GM23338 (cell line): ENCODE measurements at regions not wholly inside any gene's neighbourhood (a gene's known extent, or its start where the extent isn't known, plus 50 kb on each side); places are given as distances from the start of the nearest gene placed in this dataset.

Experiments used
- ATAC-seq: fragments of 200-7000 bp; cut with Tn5 transposase; 3 replicates; pipeline ENCODE4 v1.9.1; 2020
- DNase-seq: peaks from one replicate; pipeline ENCODE4 v3.0.0-alpha.2; 2015; ENCODE audit warnings: low spot score
- H2AFZ ChIP-seq: fragments of 200-600 bp; sonication (generic); 2 replicates; pipeline ENCODE4 v1.8.0; 2016; ENCODE audit warnings: antibody characterized with exemption, mild to moderate bottlenecking, moderate library complexity
- H3F3A ChIP-seq: fragments of 200-600 bp; sonication (generic); replicated peaks from 2 replicates; pipeline ENCODE4 v1.8.0; 2017; ENCODE audit warnings: antibody characterized with exemption, mixed run types, low read depth
- H3K27ac ChIP-seq: fragments of 200-600 bp; sonication (generic); 2 replicates; pipeline ENCODE4 v1.6.1; 2016; ENCODE audit warnings: low read depth
- H3K27me3 ChIP-seq: fragments of 200-600 bp; sonication (generic); 2 replicates; pipeline ENCODE4 v1.8.0; 2016; ENCODE audit warnings: mild to moderate bottlenecking, mixed run types, moderate library complexity; ENCODE audit not compliant: insufficient read depth
- H3K36me3 ChIP-seq: fragments of 200-600 bp; sonication (generic); 2 replicates; pipeline ENCODE4 v1.8.0; 2016; ENCODE audit warnings: mild to moderate bottlenecking; ENCODE audit not compliant: insufficient read depth
- H3K4me1 ChIP-seq: fragments of 200-600 bp; sonication (generic); 2 replicates; pipeline ENCODE4 v1.8.0; 2016; ENCODE audit warnings: mild to moderate bottlenecking, moderate library complexity; ENCODE audit not compliant: insufficient read depth
- H3K4me2 ChIP-seq: fragments of 200-600 bp; sonication (generic); 2 replicates; pipeline ENCODE4 v1.7.1; 2017; ENCODE audit warnings: mixed run types
- H3K4me3 ChIP-seq: fragments of 200-600 bp; sonication (generic); 2 replicates; pipeline ENCODE4 v1.6.1; 2016; ENCODE audit warnings: mixed run types
- H3K79me2 ChIP-seq: fragments of 200-600 bp; sonication (generic); replicated peaks from 2 replicates; pipeline ENCODE4 v1.8.0; 2017; ENCODE audit warnings: mild to moderate bottlenecking; ENCODE audit not compliant: insufficient read depth
- H3K9me2 ChIP-seq: fragments of 200-600 bp; sonication (generic); 2 replicates; pipeline ENCODE4 v1.8.0; 2017; ENCODE audit not compliant: insufficient read depth
- H4K20me1 ChIP-seq: fragments of 200-600 bp; sonication (generic); replicated peaks from 2 replicates; pipeline ENCODE4 v1.8.0; 2017; ENCODE audit warnings: mild to moderate bottlenecking; ENCODE audit not compliant: insufficient read depth
- H3K27ac Mint-ChIP-seq: 2 replicates; pipeline ENCODE4 v1.8.0; 2020; ENCODE audit warnings: inconsistent platforms, mild to moderate bottlenecking, moderate library complexity, mixed read lengths
- H3K27me3 Mint-ChIP-seq: 3 replicates; pipeline ENCODE4 v1.8.0; 2022; ENCODE audit warnings: low read depth, mild to moderate bottlenecking, moderate library complexity, mixed read lengths, inconsistent platforms; ENCODE audit not compliant: insufficient read depth, poor library complexity
- H3K36me3 Mint-ChIP-seq: 3 replicates; pipeline ENCODE4 v1.8.0; 2021; ENCODE audit warnings: low read depth, mild to moderate bottlenecking, inconsistent platforms, moderate library complexity, mixed read lengths
- H3K4me1 Mint-ChIP-seq: 3 replicates; pipeline ENCODE4 v1.8.0; 2020; ENCODE audit warnings: mild to moderate bottlenecking, inconsistent platforms, mixed read lengths
- H3K4me3 Mint-ChIP-seq: 3 replicates; pipeline ENCODE4 v1.8.0; 2021; ENCODE audit warnings: moderate library complexity, mild to moderate bottlenecking, inconsistent platforms, mixed read lengths
- H3K9me3 Mint-ChIP-seq: 3 replicates; pipeline ENCODE4 v1.8.0; 2020; ENCODE audit warnings: moderate library complexity, mild to moderate bottlenecking, inconsistent platforms, mixed read lengths
- EZH2 ChIP-seq: fragments of 200-600 bp; sonication (generic); IDR thresholded peaks from one replicate; pipeline ENCODE4 v1.8.0; 2017; ENCODE audit warnings: antibody characterized with exemption, mild to moderate bottlenecking, low read depth; ENCODE audit not compliant: unreplicated experiment
- JUNB ChIP-seq: IDR thresholded peaks from one replicate; pipeline ENCODE4 v1.6.1; 2016; ENCODE audit warnings: antibody characterized with exemption; ENCODE audit not compliant: unreplicated experiment
- ZNF114 ChIP-seq: fragments of 250-450 bp; sonication (Bioruptor Pico); IDR thresholded peaks from 2 replicates; pipeline ENCODE4 v1.5.0; 2020; ENCODE audit warnings: mild to moderate bottlenecking, moderate library complexity
- TF ChIP-seq, protein P1 (sequence below): IDR thresholded peaks from one replicate; pipeline ENCODE4 v1.6.1; 2018; ENCODE audit warnings: antibody characterized with exemption; ENCODE audit not compliant: unreplicated experiment
- TF ChIP-seq, protein P2 (sequence below), 2 experiments: fragments of 200-600 bp in 1 of 2; sonication (generic) in 1 of 2; conservative IDR thresholded peaks; 2 replicates each; pipeline versions ENCODE4 v1.5.1 to v1.6.1; 2016 to 2017; ENCODE audit warnings: antibody characterized with exemption in 2 of 2, low read depth in 2 of 2, mild to moderate bottlenecking in 2 of 2, moderate library complexity in 1 of 2

DNA sequence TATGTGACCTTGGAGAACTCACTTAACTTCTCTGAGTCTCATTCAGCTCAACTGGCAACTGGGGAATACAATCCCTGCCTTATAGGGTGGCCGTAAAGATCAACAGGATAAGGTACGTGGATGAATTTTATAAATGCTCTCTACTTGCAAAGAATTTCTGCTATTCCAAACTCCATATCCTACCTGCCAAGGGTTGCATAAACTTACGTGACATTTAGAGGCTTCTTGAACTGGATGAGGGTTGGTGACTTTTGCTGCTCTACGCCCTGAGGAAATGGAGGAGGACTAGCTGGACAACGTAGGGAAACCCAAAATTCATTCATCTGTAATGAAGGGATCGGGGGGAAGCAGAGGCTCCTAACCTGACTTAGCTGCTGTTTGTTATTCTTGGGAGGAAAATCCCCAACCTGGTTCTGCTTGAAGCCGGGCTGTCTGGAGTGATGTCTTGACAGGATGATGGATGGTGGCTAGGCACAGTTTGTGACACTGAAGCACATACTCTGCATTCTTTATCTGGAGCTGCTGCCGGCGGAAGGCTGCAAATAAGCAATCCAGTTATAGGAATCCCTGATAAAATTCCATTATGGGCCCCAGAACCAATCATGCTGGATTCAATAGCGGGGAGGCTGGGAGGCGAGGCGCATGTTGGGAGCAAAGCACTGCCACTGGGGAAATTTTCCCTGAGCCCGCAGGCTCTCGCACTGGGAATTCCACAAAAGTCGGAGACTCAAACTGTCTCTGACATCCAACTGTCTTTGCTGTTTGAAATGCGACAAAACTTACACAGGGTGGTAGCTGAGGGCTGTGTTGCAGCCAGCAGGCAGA is 94.7 kb upstream of the SDK2 start:
- Mint-ChIP-seq H3K9me3 (peaks cover 7% of the 10 kb centered on the region; the same call in 2 of the 3 replicates), H3K4me1 (peaks cover 18% of the 10 kb centered on the region; the same call in 2 of the 3 replicates), H3K27ac (no peak overlapping the region), H3K27me3 (peaks cover 16% of the 10 kb centered on the region), H3K36me3 (no peaks in the 10 kb centered on the region; the same call in 2 of the 3 replicates), H3K4me3 (no peak overlapping the region; the same call in 2 of the 3 replicates)
- H3F3A ChIP-seq = no peaks in the 10 kb centered on the region
- H3K4me1 ChIP-seq = no peaks in the 10 kb centered on the region; the same call in 1 of the 2 replicates
- H4K20me1 ChIP-seq = no peaks in the 10 kb centered on the region
- no peak overlapping the region for H3K27ac ChIP-seq
- no peaks in the 10 kb centered on the region for H3K9me2 ChIP-seq
- DNase-seq (no peak), ATAC-seq (no peak)
- no peaks in the 10 kb centered on the region for H3K36me3 ChIP-seq
- H2AFZ ChIP-seq = no peak overlapping the region
- H3K27me3 ChIP-seq = no peaks in the 10 kb centered on the region
- no peak overlapping the region for H3K4me2 ChIP-seq
- TF ChIP-seq ZNF114 (CRISPR knock-in tag) = no peak
- H3K79me2 ChIP-seq = no peaks in the 10 kb centered on the region
- no peak overlapping the region for H3K4me3 ChIP-seq

DNA sequence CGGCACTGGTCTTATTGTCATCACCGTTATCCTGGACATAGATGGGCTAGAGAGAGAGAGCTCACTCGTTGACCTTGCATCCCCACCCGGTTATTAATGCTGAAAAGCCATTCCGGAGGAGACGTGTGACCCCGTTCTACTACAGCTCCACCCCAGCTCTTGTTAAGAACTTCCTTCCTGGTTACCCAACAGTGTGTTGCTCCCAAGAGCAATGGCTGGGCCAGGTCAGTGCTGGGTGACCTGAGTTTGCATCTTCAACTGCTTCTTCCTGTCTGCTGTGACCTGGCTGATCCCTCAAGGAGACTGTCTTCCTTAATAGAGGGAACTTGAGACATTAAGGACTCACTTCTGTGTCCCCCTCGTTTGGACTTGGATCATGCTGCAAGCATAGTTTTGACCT is 96.1 kb upstream of the SDK2 start:
- H3K4me3 ChIP-seq = no peak overlapping the region
- Mint-ChIP-seq H3K9me3 (peaks cover 7% of the 10 kb centered on the region; the same call in 2 of the 3 replicates), H3K27me3 (peaks cover 13% of the 10 kb centered on the region), H3K4me1 (peaks cover 22% of the 10 kb centered on the region), H3K4me3 (no peak overlapping the region), H3K36me3 (no peaks in the 10 kb centered on the region; the same call in 2 of the 3 replicates), H3K27ac (no peak overlapping the region)
- no peak overlapping the region for H3K27ac ChIP-seq
- H3K36me3 ChIP-seq = no peaks in the 10 kb centered on the region
- no peaks in the 10 kb centered on the region; the same call in 1 of the 2 replicates for H3K4me1 ChIP-seq
- H3K79me2 ChIP-seq = no peaks in the 10 kb centered on the region
- no peaks in the 10 kb centered on the region for H3K9me2 ChIP-seq
- H2AFZ ChIP-seq = no peak overlapping the region
- no peaks in the 10 kb centered on the region for H4K20me1 ChIP-seq
- H3F3A ChIP-seq = no peaks in the 10 kb centered on the region
- H3K4me2 ChIP-seq = no peak overlapping the region
- TF ChIP-seq ZNF114 (CRISPR knock-in tag) = no peak
- TF ChIP-seq, protein P1, sequence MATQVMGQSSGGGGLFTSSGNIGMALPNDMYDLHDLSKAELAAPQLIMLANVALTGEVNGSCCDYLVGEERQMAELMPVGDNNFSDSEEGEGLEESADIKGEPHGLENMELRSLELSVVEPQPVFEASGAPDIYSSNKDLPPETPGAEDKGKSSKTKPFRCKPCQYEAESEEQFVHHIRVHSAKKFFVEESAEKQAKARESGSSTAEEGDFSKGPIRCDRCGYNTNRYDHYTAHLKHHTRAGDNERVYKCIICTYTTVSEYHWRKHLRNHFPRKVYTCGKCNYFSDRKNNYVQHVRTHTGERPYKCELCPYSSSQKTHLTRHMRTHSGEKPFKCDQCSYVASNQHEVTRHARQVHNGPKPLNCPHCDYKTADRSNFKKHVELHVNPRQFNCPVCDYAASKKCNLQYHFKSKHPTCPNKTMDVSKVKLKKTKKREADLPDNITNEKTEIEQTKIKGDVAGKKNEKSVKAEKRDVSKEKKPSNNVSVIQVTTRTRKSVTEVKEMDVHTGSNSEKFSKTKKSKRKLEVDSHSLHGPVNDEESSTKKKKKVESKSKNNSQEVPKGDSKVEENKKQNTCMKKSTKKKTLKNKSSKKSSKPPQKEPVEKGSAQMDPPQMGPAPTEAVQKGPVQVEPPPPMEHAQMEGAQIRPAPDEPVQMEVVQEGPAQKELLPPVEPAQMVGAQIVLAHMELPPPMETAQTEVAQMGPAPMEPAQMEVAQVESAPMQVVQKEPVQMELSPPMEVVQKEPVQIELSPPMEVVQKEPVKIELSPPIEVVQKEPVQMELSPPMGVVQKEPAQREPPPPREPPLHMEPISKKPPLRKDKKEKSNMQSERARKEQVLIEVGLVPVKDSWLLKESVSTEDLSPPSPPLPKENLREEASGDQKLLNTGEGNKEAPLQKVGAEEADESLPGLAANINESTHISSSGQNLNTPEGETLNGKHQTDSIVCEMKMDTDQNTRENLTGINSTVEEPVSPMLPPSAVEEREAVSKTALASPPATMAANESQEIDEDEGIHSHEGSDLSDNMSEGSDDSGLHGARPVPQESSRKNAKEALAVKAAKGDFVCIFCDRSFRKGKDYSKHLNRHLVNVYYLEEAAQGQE = no peak
- no peak for TF ChIP-seq EZH2
- TF ChIP-seq JUNB = no peak
- DNase-seq = no peak
- no peak for ATAC-seq
- no peaks in the 10 kb centered on the region for H3K27me3 ChIP-seq

DNA sequence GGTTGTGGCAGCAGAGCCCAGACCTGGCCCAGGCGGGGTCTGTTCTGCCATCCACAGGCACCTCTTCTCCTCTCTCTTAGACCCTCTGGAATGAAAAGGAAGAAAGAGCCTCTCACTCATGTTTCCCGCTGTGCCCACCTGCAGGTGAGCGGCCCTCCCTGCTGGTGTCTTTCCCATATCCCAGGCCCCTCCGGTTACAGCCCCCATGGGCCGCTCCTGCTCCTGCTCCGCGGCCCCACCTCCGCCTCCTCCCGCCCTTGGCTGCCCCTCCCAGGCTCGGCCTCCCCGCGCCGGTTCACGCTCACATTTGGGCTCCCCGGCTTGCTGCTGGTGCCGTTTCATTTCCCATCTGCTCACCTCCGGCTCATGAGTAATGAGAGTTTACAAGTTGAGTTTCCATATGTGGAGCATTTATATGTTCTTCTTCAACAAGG is 98.7 kb upstream of the SDK2 start:
- Histone ChIP-seq H3K4me1 (no peaks in the 10 kb centered on the region; the same call in 1 of the 2 replicates), H3K4me3 (no peak overlapping the region), H3K9me2 (no peaks in the 10 kb centered on the region), H3K4me2 (peak overlapping the region; percentile 65), H3K79me2 (no peaks in the 10 kb centered on the region), H4K20me1 (no peaks in the 10 kb centered on the region), H3K27me3 (no peaks in the 10 kb centered on the region), H3K36me3 (no peaks in the 10 kb centered on the region), H3K27ac (no peak overlapping the region), H2AFZ (peak overlapping the region; percentile 80), H3F3A (no peaks in the 10 kb centered on the region)
- ATAC-seq (peak; percentile 78), DNase-seq (peak; percentile 35)
- H3K36me3 Mint-ChIP-seq = no peaks in the 10 kb centered on the region; the same call in 2 of the 3 replicates
- peaks cover 18% of the 10 kb centered on the region for H3K4me1 Mint-ChIP-seq
- peaks cover 7% of the 10 kb centered on the region; the same call in 2 of the 3 replicates for H3K9me3 Mint-ChIP-seq
- H3K27me3 Mint-ChIP-seq = peaks cover 16% of the 10 kb centered on the region
- H3K4me3 Mint-ChIP-seq = no peak overlapping the region
- H3K27ac Mint-ChIP-seq = no peak overlapping the region
- TF ChIP-seq, protein P2, sequence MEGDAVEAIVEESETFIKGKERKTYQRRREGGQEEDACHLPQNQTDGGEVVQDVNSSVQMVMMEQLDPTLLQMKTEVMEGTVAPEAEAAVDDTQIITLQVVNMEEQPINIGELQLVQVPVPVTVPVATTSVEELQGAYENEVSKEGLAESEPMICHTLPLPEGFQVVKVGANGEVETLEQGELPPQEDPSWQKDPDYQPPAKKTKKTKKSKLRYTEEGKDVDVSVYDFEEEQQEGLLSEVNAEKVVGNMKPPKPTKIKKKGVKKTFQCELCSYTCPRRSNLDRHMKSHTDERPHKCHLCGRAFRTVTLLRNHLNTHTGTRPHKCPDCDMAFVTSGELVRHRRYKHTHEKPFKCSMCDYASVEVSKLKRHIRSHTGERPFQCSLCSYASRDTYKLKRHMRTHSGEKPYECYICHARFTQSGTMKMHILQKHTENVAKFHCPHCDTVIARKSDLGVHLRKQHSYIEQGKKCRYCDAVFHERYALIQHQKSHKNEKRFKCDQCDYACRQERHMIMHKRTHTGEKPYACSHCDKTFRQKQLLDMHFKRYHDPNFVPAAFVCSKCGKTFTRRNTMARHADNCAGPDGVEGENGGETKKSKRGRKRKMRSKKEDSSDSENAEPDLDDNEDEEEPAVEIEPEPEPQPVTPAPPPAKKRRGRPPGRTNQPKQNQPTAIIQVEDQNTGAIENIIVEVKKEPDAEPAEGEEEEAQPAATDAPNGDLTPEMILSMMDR (conservative IDR thresholded peaks at IDR 0.05; ENCODE audit: low read depth in 2 of 2) = no peak
